Activated naive CD4-positive, alpha-beta T cell treated with anti-CD3 and anti-CD28 coated beads, Interleukin-2, amount 50 U/mL, for 72 hours (primary cell): ENCODE measurements at regions not wholly inside any gene's neighbourhood (a gene's known extent, or its start where the extent isn't known, plus 50 kb on each side); places are given as distances from the start of the nearest gene placed in this dataset.
A peak's percentile ranks its signal among the peaks of the same experiment; 100 is the strongest.
"Not testable (repeated sequence)": the region's sequence is repeated elsewhere in the genome, so short reads cannot be mapped to it uniquely, and the experiment has no call there.

Experiments
- ATAC-seq, 2 donors: fragments of 150-1000 bp; cut with Tn5 transposase; 2 replicates each; pipeline ENCODE4 v1.10.0; 2021; ENCODE audit warnings: mild to moderate bottlenecking in 2 of 2, moderate library complexity in 2 of 2
- DNase-seq, 2 donors: peaks; one replicate each; pipeline ENCODE4 v3.0.0; 2021 to 2022; ENCODE audit warnings: low spot score in 2 of 2
- H3K27ac Mint-ChIP-seq, 2 donors: one replicate each; pipeline ENCODE4 v1.8.0; 2022; ENCODE audit warnings: mild to moderate bottlenecking in 2 of 2, mixed read lengths in 2 of 2
- H3K36me3 Mint-ChIP-seq, 2 donors: one replicate each; pipeline ENCODE4 v1.8.0; 2022; ENCODE audit warnings: mixed read lengths in 2 of 2
- H3K9me3 Mint-ChIP-seq, 2 donors: one replicate each; pipeline ENCODE4 v1.8.0; 2022; ENCODE audit warnings: mixed read lengths in 2 of 2

DNA sequence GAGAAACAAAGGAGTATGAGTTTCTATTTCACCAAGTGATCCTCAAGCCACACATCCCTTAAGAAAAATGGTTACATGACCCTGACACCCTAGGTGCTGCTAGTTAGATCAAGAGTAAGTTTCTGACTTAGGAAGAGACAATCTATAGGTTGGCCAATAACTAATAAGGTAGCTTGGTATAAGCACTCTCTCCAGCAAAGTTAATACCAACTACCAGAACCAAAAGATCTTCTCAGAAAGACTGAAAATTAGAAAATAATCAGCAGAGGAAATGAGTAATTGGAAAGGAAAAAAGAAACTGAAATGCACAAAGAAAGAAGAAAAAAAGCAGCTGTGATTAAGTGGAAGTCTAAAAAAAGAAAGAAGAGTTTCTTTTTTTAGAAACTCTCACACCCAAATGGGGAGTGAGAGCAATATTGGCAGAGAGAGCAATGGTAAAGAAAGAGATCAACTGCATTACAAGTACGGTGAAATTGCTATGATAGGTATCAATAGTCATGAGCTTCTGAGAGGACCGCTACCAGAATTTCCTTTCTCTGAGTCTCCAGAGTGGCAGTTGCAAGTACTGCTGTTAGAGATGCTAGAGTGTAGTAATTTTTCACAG, 195.5 kb downstream of the TMEM167A start:
- Mint-ChIP-seq H3K27ac (no peak overlapping the region), H3K9me3 (peaks cover 10 to 18% of the 10 kb centered on the region in 2 donors), H3K36me3 (peaks cover 13 to 19% of the 10 kb centered on the region in 2 donors)
- ATAC-seq (peak in 1 of 2 donors; percentile 64), DNase-seq (no peak)

DNA sequence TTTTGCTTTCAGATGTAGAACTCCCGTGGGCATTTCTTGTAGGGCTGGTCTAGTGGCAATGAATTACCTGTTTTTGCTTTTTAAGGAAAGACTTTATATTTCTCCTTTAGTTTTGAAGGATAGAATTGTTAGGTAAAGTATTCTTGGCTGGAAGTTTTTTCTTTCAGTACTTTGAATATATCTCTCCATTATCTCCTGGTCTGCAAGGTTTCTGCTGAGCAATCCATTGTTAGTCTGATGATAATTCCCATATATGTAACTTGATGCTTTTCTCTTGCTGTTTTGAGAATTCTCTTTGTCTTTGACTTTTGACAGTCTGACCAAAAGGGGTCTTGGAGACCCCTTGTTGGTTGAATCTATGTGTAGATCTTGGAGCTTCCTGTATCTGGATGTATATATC, 198.1 kb downstream of the TMEM167A start:
- H3K36me3 Mint-ChIP-seq: peaks cover 13 to 19% of the 10 kb centered on the region in 2 donors
- ATAC-seq (no peak), DNase-seq (no peak)
- peaks cover 10 to 18% of the 10 kb centered on the region in 2 donors for H3K9me3 Mint-ChIP-seq
- no peak overlapping the region for H3K27ac Mint-ChIP-seq

DNA sequence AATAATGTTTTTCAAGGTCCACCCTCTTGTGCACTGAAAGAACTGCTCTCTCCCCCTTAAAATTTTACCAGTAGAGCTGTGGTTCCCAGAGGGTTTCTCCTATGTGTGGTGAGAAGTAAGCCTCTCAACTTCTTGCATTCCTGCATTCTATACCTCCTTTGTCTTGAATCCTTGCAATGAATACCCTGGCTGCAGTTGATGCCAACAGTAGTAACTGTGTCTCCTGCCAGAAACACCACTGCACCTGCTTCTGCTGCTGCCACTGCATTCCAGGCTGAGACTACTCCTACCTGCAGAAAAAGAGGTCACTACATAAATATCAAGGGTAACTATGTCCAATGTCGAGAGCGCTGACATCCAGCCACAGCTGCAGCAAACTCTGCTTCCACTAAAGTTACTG, 203.7 kb downstream of the TMEM167A start:
- H3K27ac Mint-ChIP-seq: no peak overlapping the region
- peaks cover 4 to 5% of the 10 kb centered on the region in 2 donors for H3K9me3 Mint-ChIP-seq
- ATAC-seq (no peak), DNase-seq (no peak)
- peaks cover 0 to 7% of the 10 kb centered on the region in 2 donors for H3K36me3 Mint-ChIP-seq

DNA sequence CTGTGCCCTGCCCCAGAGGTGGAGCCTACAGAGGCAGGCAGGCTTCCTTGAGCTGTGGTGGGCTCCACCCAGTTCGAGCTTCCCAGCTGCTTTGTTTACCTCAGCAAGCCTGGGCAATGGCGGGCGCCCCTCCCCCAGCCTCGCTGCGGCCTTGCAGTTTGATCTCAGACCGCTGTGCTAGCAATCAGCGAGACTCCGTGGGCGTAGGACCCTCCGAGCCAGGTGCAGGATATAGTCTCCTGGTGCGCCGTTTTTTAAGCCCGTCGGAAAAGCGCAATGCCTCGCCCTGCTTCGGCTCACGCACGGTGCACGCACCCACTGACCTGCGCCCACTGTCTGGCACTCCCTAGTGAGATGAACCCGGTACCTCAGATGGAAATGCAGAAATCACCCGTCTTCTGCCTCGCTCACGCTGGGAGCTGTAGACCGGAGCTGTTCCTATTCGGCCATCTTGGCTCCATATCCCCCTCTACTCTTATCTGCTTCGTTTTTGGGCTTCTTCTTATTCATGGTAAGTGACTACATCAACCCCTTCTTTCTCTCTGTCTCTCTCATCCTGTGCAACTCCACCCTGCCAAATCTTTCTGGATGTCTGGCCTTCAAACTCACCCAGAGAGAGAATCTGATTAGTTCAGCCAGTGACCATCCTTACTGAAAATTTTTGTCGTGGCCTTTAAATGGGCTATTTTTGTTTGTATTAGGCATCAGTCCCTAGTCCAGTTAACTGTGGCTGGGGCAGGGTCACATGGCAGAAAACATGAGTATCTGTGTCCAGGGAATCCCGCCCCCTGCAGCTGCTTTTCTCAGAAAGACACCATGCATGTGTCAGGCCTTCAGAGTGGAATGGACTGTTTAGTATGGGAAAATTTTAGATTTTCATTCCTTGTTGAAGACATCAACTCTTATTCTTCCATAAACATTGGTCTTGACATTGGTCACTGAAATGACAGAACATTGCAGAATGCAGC, 204.6 kb downstream of the TMEM167A start:
- not testable (repeated sequence) for H3K27ac Mint-ChIP-seq, ATAC-seq, H3K36me3 Mint-ChIP-seq, H3K9me3 Mint-ChIP-seq, DNase-seq

DNA sequence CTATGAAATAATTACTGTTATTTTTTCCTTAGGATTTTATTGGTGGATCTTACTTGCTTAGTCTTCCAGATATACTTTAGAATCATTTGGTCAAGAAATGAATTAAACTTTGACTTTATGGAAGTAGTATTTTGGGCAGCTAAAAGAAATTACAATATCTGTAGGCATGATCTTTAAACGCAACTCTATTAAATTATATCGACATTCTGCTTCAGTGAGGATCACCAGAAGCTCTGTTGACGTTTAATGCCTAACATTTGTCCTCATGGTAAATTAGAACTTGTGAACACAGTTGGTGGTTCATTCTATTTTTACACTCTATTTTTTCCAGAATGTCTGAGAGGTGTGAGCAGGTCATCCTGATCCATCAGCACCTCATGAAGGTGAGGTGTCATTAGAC, 211.6 kb downstream of the TMEM167A start:
- ATAC-seq (no peak), DNase-seq (no peak)
- Mint-ChIP-seq H3K27ac (no peak overlapping the region), H3K9me3 (no peaks in the 10 kb centered on the region), H3K36me3 (no peaks in the 10 kb centered on the region)

DNA sequence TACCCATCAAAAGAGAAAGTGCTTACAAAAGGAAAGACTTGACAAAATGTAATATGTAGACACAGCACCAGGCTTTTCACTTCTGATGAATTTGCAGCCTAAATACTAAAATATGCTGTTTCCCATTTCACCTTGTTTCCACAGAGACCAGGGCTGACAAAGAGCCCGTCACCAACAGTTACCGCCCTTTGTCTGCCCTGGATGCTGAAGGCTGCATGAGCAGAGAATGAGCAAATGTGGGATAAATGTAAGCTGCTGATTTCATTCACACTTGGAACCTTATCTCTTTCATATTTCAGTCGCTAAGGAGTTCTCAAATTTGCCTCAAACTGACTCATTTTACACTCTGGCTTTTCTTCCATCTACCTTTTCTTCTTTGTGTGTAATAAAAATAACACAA, 213.9 kb downstream of the TMEM167A start:
- DNase-seq (no peak), ATAC-seq (no peak)
- Mint-ChIP-seq H3K36me3 (no peaks in the 10 kb centered on the region), H3K27ac (no peak overlapping the region), H3K9me3 (no peaks in the 10 kb centered on the region)

DNA sequence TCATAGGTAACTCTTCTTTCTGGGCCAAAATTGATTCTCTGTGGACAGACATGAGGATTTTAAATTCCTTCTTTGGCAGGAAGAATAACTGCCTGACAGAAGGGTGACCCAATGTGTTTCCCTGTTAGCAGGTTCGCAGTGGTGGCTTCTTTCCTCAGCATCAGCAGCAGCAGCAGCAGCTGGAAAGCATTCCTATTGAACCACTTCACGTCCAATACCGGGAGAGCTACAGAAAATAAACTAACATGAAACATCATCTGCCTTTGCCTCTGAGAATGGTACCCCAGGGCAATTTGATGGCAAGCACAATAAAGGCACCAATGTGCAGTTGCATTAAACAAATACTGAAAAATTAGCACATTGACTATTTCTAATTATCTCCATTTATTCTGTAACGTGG, 214.5 kb downstream of the TMEM167A start:
- no peaks in the 10 kb centered on the region for H3K9me3 Mint-ChIP-seq
- ATAC-seq (no peak), DNase-seq (no peak)
- no peak overlapping the region for H3K27ac Mint-ChIP-seq
- no peaks in the 10 kb centered on the region for H3K36me3 Mint-ChIP-seq

DNA sequence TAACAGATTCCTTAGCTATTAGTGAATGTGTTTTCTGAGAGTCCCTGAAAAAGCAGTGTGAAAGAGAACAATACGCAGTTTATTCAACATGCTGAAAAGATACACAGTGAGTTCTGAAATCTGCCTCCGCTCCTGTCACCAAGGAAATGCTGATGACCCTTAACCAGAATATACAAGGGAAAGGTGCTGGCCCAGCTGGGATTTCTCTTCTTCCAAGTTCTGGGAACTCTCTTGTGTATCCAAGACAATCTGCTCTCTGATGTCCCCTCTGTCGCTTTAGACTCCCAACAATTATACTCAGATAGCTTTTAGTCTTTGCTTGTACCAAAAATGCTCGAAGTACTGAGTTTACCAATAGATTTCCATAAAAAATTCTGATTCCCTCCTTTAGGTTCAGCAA, 214.9 kb downstream of the TMEM167A start:
- DNase-seq (no peak), ATAC-seq (no peak)
- Mint-ChIP-seq H3K36me3 (no peaks in the 10 kb centered on the region), H3K9me3 (no peaks in the 10 kb centered on the region), H3K27ac (no peak overlapping the region)

DNA sequence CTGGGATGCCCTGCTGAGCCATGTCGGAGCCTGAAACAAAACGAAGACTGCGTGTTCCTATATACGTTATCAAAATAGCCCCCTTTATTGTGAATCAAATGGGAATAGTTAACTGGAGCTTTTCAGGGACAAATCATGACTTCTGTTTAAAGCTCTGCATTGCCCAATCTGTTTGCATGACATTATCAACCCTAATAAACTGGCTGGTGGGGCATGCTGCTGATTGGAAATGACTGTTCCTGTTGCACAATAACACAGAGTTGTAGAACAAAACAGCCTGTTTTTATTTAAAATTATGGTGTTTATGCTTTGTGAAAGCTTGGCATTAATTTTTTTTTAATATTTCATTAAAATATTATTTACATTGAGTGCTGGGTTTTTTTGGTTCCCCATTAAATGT, 215.5 kb downstream of the TMEM167A start:
- no peak for DNase-seq
- no peak for ATAC-seq
- H3K9me3 Mint-ChIP-seq: no peaks in the 10 kb centered on the region
- no peak overlapping the region for H3K27ac Mint-ChIP-seq
- H3K36me3 Mint-ChIP-seq: no peaks in the 10 kb centered on the region

DNA sequence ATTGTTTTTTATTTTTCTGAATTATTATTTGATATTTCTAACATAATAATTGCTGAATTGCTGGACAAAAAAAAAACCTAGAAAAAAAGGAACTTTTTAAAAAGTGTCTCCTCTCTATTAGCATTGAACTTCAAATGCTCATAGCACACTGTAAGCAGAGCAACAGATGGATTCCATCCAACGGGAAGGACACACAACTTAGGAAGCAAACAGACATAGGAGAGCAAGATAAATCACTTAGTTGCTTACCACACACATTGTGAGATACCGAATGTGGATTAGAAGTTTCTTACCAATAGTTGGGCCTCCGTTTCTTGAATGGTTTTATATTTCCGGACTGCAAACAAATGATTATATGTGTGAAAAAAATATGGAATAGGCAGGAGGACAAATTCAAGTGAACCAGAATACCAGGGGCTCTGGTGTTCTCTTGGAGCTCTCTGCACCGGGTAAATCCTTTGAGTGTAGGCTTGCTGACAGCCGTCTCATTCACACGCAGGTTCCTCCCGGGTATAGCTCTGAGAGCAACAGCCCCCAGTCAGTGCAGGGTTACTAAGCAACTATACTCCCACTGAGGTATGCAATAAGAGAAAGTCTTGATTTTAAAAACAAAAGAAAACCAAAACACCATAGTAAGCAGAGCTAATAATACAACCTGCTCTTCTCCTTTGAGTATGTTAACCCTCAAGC, 217.6 kb downstream of the TMEM167A start:
- no peaks in the 10 kb centered on the region for H3K36me3 Mint-ChIP-seq
- no peak overlapping the region for H3K27ac Mint-ChIP-seq
- no peak for DNase-seq
- ATAC-seq: no peak
- no peaks in the 10 kb centered on the region for H3K9me3 Mint-ChIP-seq

DNA sequence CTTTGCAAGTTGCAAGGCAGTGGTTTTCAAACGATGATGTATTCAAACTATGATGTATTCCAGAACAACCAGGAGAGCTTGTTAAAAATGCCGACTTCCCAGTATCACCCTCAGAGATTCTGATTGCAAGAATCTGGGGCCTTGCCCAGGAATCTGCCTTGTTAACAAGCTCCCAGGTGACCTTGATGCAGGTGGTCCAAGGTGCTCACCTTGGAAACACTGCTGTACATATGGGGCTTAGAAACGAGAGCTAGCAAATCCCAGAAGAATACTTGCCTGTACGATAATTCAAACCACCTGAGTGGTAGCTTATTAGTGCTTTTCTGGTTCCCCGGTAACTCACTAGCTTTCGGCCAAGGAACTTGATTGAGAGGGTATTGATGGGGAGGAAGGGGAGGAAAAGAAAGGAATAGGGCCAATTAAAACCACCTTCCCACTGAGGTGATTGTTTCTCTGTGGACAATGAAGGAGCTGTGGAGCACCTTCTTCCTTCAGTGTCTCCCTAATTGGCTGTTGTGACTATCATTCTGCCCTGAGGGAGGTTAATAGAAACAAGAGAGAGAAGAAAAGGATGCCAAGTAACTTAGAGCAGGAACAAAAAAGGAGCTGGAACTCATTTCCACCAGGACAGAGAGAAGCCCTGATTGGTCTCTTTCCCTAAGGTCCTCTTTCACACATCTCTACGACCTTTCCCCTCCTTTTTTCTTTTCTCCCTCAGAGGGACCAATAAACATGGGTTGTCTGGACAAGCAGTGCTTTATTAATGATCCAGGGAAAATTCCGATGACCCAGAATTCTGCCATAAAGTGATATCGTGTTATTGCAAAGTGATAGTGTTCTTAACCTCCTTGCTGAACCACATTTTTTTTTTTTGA, 218.8 kb downstream of the TMEM167A start:
- Mint-ChIP-seq H3K9me3 (no peaks in the 10 kb centered on the region), H3K36me3 (no peaks in the 10 kb centered on the region), H3K27ac (no peak overlapping the region)
- DNase-seq (no peak), ATAC-seq (no peak)

DNA sequence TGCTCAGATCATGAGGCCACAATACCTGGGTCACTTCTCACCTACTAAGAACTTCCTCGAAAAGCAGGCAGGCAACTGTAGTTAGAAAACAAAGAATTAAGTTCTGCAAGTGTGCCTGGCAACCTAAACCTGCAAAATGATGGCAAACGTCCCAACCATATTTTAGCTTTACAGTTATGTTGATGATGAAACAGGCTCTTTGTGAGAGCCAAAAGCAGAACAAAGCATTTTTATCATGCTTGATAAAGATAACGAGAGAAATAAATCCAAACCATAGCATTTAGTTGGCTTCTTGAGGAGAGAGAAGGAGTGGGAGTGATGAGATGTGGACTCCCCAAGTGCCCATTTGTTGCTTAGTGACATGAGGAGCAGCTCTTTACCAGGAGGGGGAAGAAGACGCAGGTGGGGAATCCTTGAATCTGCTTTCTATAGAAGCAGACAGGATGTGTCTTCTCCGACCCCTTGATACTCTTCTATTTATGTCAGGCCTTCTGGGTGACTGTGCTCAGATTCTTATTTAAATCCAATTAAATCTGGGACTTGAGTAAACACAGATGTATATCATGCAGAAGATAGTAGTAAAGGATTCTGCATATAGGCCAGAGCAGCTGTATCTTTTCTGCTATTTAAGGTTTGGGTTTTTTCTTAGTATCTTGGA, 221.2 kb downstream of the TMEM167A start:
- Mint-ChIP-seq H3K9me3 (no peaks in the 10 kb centered on the region), H3K36me3 (no peaks in the 10 kb centered on the region), H3K27ac (no peak overlapping the region)
- DNase-seq (no peak), ATAC-seq (no peak)

DNA sequence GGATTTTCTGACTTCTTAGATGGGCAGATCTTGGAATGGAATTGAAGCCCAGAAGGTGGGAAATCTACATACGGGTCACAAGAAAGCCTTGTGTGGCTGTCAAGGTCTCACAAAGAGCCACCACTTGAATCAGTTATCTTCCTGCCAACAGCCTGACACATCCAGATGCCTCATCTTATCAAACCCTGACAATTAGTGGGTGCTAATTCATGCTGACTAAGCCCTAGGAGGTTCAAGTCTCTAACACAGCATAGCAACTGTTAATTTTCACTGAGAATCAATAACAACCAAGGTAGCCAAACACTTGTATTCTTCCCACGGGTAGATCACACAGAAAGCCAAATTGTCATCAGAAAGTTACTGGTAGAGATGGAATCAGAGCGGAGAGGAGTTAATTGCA, 222.2 kb downstream of the TMEM167A start:
- ATAC-seq: no peak
- no peaks in the 10 kb centered on the region for H3K36me3 Mint-ChIP-seq

DNA sequence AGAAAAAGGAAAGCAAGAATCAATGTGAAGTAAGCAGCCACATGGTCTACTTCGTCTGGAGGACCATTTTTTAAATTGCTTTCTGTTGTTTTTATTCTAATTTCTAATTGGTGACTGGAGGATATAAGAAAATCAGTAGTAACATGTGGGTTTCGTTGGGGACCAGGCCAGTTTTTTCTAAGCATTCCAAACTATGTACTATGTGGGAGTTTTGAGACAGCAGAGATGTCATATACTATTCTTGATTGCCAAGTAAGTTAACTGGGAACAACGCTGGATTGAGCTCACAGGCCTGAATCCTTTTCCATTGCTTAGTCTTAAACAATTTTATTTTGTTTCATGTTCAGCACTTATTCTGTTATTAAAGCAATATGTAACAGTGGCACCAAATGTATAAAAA, 225.7 kb downstream of the TMEM167A start:
- Mint-ChIP-seq H3K27ac (no peak overlapping the region), H3K9me3 (no peaks in the 10 kb centered on the region), H3K36me3 (no peaks in the 10 kb centered on the region)
- ATAC-seq: no peak
- DNase-seq: no peak

More for the DNA sequence above, 222.2 kb downstream of the TMEM167A start:
- H3K9me3 Mint-ChIP-seq: no peaks in the 10 kb centered on the region
- H3K27ac Mint-ChIP-seq: no peak overlapping the region
- no peak for DNase-seq

DNA sequence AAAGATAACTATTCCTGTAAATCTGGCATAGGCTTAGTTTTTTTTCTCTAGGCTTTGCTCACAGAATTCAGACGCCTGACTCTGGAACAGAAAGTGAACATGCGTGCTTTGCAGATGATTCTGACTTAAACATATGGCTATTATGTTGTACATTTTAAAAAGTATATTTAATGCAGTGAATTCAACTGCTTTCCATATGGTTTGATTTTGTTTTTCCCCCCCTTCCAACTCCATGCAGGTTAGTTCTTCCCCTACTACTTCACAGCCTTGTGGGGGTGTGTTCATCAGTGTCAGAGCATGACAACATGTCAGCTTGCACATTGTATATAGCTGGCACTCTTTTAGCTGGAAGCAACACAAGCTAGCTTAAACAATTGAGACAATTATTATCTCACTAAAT, 226.8 kb downstream of the TMEM167A start:
- no peak for ATAC-seq
- DNase-seq: no peak
- no peaks in the 10 kb centered on the region for H3K36me3 Mint-ChIP-seq
- H3K9me3 Mint-ChIP-seq: no peaks in the 10 kb centered on the region
- no peak overlapping the region for H3K27ac Mint-ChIP-seq

DNA sequence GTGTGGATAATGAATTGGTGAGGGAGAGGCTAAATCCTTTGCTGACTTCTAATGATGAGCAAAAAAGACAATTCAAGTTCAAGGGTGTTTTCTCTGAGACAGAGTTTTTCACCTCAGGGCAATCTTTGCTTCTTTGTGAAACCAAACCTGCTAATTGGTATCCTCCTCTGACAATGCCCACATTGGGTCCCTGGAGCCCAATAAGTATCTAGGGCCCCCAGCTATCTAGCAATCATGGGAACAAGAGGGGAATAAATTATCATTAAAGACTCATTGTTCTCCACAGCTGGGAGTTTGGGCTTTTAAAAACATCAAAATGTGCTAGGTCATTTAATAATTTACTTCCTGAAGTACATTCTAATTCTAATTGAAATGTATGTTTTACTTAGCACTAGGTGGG, 227.3 kb downstream of the TMEM167A start:
- peaks cover 0 to 4% of the 10 kb centered on the region in 2 donors for H3K36me3 Mint-ChIP-seq
- peaks cover 0 to 4% of the 10 kb centered on the region in 2 donors for H3K9me3 Mint-ChIP-seq
- DNase-seq (no peak), ATAC-seq (no peak)
- no peak overlapping the region for H3K27ac Mint-ChIP-seq
